GM19438 (cell line): ENCODE measurements at regions not wholly inside any gene's neighbourhood (a gene's known extent, or its start where the extent isn't known, plus 50 kb on each side); places are given as distances from the start of the nearest gene placed in this dataset.
"Not testable (repeated sequence)": the region's sequence is repeated elsewhere in the genome, so short reads cannot be mapped to it uniquely, and the experiment has no call there.

ENCODE experiments used
- ATAC-seq: cut with Tn5 transposase; IDR thresholded peaks from one replicate; pipeline ENCODE4 v1.9.1; 2021; ENCODE audit warnings: low read depth; ENCODE audit not compliant: unreplicated experiment

- no peak for ATAC-seq
Measured at GRCh38 chr1:163471779-163472650, 150.3 kb downstream of the NUF2 start.

- ATAC-seq = no peak
Measured at GRCh38 chr1:163472651-163473248, 151.0 kb downstream of the NUF2 start.

- no peak for ATAC-seq
Measured at GRCh38 chr1:163477276-163477830, 155.6 kb downstream of the NUF2 start.

GRCh38 chr1:163498391-163499330 is 176.9 kb downstream of the NUF2 start:
- ATAC-seq = not testable (repeated sequence)

DNA sequence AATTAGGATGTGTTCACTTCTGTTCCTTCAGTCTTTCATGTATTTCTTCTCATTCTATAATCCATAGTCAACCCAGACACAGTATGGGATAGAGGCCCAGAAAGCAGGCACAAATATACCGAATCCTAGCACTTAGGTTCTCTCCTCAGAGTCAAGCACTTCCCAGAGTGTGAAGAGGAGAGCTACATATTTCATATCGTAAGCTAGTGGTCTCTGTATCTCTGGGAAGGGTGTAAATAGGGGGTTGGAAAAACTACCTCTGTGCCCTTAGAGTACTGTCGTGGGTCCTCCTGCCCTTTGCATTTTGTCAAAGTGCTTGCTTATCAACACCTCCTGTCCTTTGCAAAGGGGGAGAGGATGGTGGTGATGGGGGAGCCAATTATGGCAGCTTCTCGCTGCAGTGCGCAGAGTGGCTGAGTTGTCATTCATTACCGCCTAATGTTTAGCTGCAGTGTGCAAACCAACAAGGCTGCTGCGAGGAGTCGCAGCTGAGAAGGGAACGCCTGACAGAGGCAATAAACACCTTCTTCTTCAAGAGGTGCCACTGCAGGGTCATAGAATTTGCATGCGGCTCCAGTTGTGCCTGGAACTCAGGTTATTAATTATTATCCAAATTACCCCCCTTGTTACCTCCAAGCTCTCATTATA is 182.7 kb downstream of the NUF2 start:
- no peak for ATAC-seq

DNA sequence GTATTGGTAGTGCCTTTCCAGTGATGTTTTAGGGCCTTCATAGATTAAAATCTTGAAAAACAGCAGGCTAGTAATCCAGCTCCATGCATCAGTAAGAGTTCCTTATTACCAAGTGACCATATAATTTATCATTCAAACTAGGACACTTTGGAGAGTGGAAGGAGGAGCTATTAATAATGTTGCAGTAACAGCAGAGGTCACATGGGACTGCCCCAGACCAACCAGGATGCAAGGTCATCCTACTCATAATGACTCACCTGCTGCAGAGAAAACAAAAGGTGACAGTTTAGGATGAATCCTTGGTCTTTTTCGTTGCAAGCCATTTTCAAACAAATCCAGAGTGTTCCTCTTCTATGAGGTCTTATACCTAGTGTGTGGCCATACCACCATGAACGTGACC is 187.4 kb downstream of the NUF2 start:
- ATAC-seq = no peak

GRCh38 chr1:163512349-163512989 is 190.7 kb downstream of the NUF2 start:
- no peak for ATAC-seq

DNA sequence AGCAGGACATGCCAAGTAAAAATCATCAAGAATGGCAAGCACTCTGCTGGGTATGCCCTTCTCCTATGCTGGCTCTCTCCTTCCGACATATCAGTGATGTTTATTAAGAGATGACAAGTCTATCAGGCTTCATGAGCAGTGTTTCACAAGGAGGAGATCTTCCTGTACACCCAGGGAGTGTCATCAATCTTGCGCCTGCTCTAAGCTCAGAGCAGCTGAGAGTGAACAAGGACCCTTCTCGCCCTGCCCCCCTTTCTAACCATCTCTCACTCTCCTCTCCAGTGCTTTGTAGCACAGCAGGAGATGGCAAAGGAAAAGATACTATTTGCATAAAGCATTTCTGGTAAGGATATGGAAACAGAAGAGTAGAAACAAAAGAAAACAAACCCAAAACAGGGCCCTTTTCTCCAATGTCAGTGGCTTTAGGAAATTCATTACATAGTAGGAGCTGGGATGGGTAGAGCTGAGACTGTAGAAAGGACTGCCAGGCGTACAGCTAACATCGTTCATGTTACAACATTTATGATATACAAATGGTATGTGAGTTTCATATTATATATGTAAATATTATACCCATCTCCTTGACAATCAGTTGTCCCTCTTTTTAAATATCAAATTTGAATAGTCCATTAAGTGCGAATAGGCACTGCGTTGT is 201.7 kb downstream of the NUF2 start:
- no peak for ATAC-seq

DNA sequence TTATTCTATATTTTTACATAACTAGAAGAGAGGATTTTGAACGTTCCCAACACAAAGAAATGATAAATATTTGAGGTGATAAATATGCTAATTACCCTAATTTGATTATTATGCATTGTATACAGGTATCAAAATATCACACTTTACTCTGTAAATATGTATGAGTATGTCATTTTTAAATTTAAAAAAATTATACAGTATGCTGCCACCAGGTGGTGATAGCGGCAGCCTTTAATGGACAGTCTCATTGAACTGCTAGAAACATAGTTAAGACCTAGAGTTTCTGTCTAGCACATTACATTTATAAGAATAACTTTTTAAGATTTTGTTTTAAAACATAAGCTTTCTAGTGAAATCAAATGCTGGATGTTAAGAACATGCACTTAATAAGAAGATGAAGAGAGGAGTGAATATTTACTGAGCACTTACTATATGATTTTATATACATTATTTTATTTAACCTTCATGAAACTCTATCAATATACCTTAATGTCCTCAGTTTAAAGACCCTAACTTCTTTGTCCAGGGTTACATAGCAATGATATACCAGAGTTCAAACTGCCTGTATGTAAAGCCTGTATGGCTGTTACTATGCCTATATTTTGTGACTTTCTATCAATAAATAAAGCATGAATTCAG is 207.1 kb downstream of the NUF2 start:
- no peak for ATAC-seq

- ATAC-seq = no peak
Measured at GRCh38 chr1:163531345-163531744, 209.6 kb downstream of the NUF2 start.

- ATAC-seq = no peak
Measured at GRCh38 chr1:163535401-163535800, 213.6 kb downstream of the NUF2 start.

- ATAC-seq = no peak
Measured at GRCh38 chr1:163535807-163536206, 214.1 kb downstream of the NUF2 start.

GRCh38 chr1:163537809-163538208 is 216.1 kb downstream of the NUF2 start:
- no peak for ATAC-seq

DNA sequence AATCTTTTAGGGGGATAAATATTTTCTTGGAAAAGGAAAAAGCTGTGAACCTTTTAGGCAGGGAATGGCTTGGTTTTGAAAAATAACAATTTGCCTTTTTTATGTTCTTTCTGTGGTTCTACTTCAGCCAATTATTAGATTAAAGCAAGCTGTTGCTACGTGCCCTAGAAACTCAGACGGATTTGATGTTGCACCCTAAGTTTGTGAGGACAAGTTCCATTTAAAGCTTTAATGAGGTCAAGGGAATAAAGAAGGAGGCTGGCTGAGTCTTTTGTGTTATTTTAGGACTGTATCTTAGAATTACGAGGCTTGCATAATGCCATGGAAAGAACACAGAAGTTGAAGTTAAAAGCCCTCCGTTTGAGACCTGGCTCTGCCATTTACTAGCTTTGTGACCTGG is 216.9 kb downstream of the NUF2 start:
- no peak for ATAC-seq

- no peak for ATAC-seq
Measured at GRCh38 chr1:163540727-163541126, 219.0 kb downstream of the NUF2 start.

DNA sequence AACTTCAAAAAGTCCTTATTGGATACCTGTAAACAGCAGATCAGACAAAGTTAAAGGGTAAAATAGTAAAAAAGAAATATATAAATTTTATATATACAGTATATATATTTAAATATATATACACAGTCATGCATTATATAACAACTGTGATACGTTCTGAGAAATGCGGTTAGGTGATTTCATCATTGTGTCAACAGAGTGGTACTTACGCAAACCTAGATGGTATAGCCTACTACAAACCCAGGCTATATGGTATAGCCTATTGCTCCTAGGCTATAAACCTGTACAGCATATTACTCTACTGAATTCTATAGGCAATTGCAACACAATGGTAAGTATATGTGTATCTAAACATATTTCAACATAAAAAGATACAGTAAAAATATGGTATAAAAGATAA is 222.7 kb downstream of the NUF2 start:
- no peak for ATAC-seq

GRCh38 chr1:163558162-163558561 is 236.4 kb downstream of the NUF2 start:
- ATAC-seq = no peak

DNA sequence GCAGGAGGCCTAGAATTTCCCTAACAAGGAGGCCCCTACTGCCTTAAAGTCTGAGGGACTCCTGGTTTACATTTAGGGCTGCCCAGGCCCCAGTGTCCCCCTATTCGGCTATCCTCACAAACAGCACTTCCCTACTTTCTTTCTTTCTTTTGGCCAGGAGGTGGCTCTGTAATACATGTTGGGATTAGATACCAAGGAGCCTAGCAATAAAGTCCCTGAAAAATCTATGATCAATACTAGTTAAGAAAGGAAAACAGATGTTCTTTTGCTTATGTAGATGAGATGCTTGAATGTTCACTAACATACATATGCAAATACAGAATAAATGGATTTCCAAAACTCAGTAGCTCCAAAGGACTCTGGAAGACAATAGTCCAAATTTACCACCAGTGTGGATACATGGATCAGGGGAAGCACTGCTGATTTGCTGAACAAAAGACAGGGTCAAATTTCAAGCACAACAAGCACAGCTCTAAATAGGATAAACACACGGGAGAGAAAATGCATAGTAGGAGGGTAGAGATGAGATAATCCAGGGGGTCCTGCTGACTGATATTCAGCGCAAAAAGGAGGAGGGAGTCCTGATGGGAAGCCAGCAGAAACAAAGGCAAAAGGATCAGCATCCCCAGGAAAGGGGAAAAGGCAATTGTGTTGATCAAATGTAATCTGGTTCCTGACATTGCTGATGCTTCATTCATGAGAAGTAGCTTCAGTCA is 240.0 kb downstream of the NUF2 start:
- ATAC-seq = no peak
